ENCODE measurements at regions not wholly inside any gene's neighbourhood (a gene's known extent, or its start where the extent isn't known, plus 50 kb on each side); places are given as distances from the start of the nearest gene placed in this dataset.

- no peak overlapping the region for H2BK20ac ChIP-seq (ENCODE audit: low read length)
- no peak overlapping the region for H3K27ac ChIP-seq (ENCODE audit: low read depth, low read length)
- no peak overlapping the region for H2AFZ ChIP-seq (ENCODE audit: low read length)
- no peaks in the 10 kb centered on the region for H3K79me1 ChIP-seq (ENCODE audit: low read depth, low read length)
- H3K18ac ChIP-seq (ENCODE audit: extremely low read depth, low read length) = no peak overlapping the region
- DNase-seq (ENCODE audit: low read depth in 1 of 2, low spot score in 2 of 2) (no peak), FAIRE-seq (no peak)
- H3K4me3 ChIP-seq (ENCODE audit: extremely low read depth in 1 of 4, insufficient read depth in 2 of 4, low read depth in 3 of 4, low read length in 4 of 4) = no peak overlapping the region
- H2BK120ac ChIP-seq (replicated peaks; ENCODE audit: low read depth, low read length) = no peak overlapping the region
- H3K23me2 ChIP-seq (ENCODE audit: low read depth, low read length) = no peaks in the 10 kb centered on the region
- no peak overlapping the region for H3K9ac ChIP-seq (replicated peaks in 1 of 4; ENCODE audit: extremely low read depth in 1 of 4, low read depth in 3 of 4, low read length in 3 of 4)
- H2BK5ac ChIP-seq (ENCODE audit: low read depth, low read length) = no peak overlapping the region
- H3K4ac ChIP-seq (replicated peaks; ENCODE audit: insufficient read length, low read depth, low read length) = no peak overlapping the region
- no peak overlapping the region for H4K5ac ChIP-seq (ENCODE audit: insufficient read length, low read depth, low read length)
- no peak overlapping the region for H4K91ac ChIP-seq (replicated peaks; ENCODE audit: insufficient read length, low read length)
- no peak overlapping the region for H2BK15ac ChIP-seq (ENCODE audit: low read length)
- H3K23ac ChIP-seq (ENCODE audit: insufficient read length) = no peak overlapping the region
- no peak overlapping the region for H4K8ac ChIP-seq (ENCODE audit: extremely low read depth, insufficient read depth, low read length)
- no peak overlapping the region for H3K56ac ChIP-seq (replicated peaks; ENCODE audit: insufficient read length, low read depth, low read length)
- H4K20me1 ChIP-seq (replicated peaks in 1 of 2; ENCODE audit: control insufficient read depth in 1 of 2, insufficient read depth in 2 of 2, low read length in 2 of 2) = no peaks in the 10 kb centered on the region
- H2BK12ac ChIP-seq (ENCODE audit: low read depth, low read length) = no peak overlapping the region
- H2AK5ac ChIP-seq (ENCODE audit: low read depth, low read length) = no peak overlapping the region
- ChIA-PET POLR2A (ENCODE audit: partially characterized antibody) (no interaction called here), CTCF (ENCODE audit: partially characterized antibody) (interaction anchor here (1.1 kb wide), 2 partner anchors 210 to 284 kb away, joined by 3 to 4 read pairs; no protein-coding TSS in a partner anchor)
- no peak overlapping the region for H3K14ac ChIP-seq (ENCODE audit: insufficient read length)
- H3K4me1 ChIP-seq (replicated peaks in 1 of 4; ENCODE audit: control insufficient read depth in 3 of 4, insufficient read depth in 4 of 4, low read length in 3 of 4) = no peaks in the 10 kb centered on the region; a peak in 1 of 7 replicates
- TF ChIP-seq POU5F1 (IDR thresholded peaks at IDR 0.05; ENCODE audit: low read depth, low read length) (no peak), FOSL1 (IDR thresholded peaks at IDR 0.05; ENCODE audit: insufficient read depth, low read depth, low read length) (no peak), GABPA (IDR thresholded peaks at IDR 0.05; ENCODE audit: borderline replicate concordance, insufficient read depth, low read length) (no peak), MAFK (IDR thresholded peaks at IDR 0.05; ENCODE audit: low read depth, low read length) (no peak), RFX5 (IDR thresholded peaks at IDR 0.05; ENCODE audit: borderline replicate concordance, low read depth, low read length) (no peak), BCL11A (IDR thresholded peaks at IDR 0.05; ENCODE audit: low read depth in 2 of 2, low read length in 2 of 2) (no peak), SUZ12 (IDR thresholded peaks at IDR 0.05; ENCODE audit: low read length) (no peak), SAP30 (IDR thresholded peaks at IDR 0.05; ENCODE audit: insufficient read depth, insufficient replicate concordance, low read length) (no peak), NRF1 (IDR thresholded peaks at IDR 0.05; ENCODE audit: low read depth, low read length) (no peak)
- no peaks in the 10 kb centered on the region for H3K36me3 ChIP-seq (ENCODE audit: control insufficient read depth in 2 of 4, insufficient read depth in 4 of 4, low read length in 3 of 4)
- no peaks in the 10 kb centered on the region for H3K79me2 ChIP-seq (ENCODE audit: control insufficient read depth in 1 of 2, insufficient read depth in 2 of 2, low read length in 2 of 2)
- no peaks in the 10 kb centered on the region for H3K9me3 ChIP-seq (ENCODE audit: insufficient read depth in 2 of 2, low read depth in 1 of 2, low read length in 1 of 2)
- H3K27me3 ChIP-seq (replicated peaks in 1 of 4; ENCODE audit: control insufficient read depth in 3 of 4, extremely low read depth in 1 of 4, insufficient read depth in 3 of 4, low read length in 3 of 4) = no peaks in the 10 kb centered on the region
- no peak overlapping the region for H3K4me2 ChIP-seq (ENCODE audit: insufficient read depth in 1 of 2, low read depth in 2 of 2, low read length in 2 of 2)
Observed at GRCh38 chr3:157816296-157816695, 289.9 kb downstream of the SHOX2 start.
